Choroid plexus epithelial cell (primary cell): ENCODE measurements at regions not wholly inside any gene's neighbourhood (a gene's known extent, or its start where the extent isn't known, plus 50 kb on each side); places are given as distances from the start of the nearest gene placed in this dataset.
"Not testable (repeated sequence)": the region's sequence is repeated elsewhere in the genome, so short reads cannot be mapped to it uniquely, and the experiment has no call there.

ENCODE experiments used
- DNase-seq: peaks from one replicate; pipeline ENCODE4 v3.0.0-alpha.2; 2010; ENCODE audit warnings: low read depth
- H3K4me3 ChIP-seq: 2 replicates; pipeline ENCODE4 v1.5.1; 2011; ENCODE audit warnings: low read depth, mild to moderate bottlenecking, control low read depth, low read length, moderate library complexity
- TF ChIP-seq, protein P1 (sequence below): conservative IDR thresholded peaks from 2 replicates; pipeline ENCODE4 v1.5.1; 2011; ENCODE audit warnings: low read depth, mild to moderate bottlenecking, control low read depth, inconsistent platforms, low read length, moderate library complexity

DNA sequence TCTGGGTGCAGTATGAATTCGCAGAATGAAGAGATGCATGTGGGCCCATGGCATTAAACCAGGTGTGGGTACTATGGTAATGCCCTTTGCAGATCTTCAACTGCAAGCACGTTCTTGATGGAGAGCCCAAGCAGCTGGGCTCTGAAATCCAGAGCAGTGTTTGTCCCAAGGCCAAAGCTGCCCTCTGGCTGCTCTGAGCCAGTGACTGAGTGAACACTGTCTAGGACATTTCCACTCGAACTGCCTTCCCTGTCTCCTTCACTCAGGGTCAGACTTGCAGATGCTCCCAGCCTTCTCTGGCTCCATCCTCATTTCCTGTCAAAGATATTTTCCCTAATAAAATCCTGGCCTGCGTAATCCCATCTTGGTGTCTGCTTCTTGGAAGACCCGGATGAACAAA lies 80.2 kb upstream of the GJB6 start:
- no peak overlapping the region for H3K4me3 ChIP-seq
- TF ChIP-seq, protein P1, sequence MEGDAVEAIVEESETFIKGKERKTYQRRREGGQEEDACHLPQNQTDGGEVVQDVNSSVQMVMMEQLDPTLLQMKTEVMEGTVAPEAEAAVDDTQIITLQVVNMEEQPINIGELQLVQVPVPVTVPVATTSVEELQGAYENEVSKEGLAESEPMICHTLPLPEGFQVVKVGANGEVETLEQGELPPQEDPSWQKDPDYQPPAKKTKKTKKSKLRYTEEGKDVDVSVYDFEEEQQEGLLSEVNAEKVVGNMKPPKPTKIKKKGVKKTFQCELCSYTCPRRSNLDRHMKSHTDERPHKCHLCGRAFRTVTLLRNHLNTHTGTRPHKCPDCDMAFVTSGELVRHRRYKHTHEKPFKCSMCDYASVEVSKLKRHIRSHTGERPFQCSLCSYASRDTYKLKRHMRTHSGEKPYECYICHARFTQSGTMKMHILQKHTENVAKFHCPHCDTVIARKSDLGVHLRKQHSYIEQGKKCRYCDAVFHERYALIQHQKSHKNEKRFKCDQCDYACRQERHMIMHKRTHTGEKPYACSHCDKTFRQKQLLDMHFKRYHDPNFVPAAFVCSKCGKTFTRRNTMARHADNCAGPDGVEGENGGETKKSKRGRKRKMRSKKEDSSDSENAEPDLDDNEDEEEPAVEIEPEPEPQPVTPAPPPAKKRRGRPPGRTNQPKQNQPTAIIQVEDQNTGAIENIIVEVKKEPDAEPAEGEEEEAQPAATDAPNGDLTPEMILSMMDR = no peak
- DNase-seq = no peak

DNA sequence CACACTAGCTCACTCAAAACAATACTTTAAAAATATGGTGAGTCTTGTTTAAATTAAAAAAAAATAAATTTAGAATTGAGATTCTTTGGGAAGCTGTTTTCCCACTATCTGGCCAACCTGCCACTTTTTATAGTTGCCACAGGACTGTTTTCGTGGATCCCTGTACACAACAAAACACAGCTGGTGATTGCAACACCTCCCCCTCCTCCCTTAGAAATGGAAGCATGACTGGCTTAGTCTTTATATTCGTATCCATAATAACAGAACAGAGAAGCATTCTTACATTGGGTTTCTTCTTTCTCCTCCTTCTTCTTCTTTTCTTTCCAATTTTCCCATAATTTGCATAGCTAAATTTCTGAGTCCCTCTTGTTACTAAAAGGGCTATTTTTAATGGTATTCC lies 79.5 kb upstream of the GJB6 start:
- TF ChIP-seq, protein P1 = no peak
- no peak overlapping the region for H3K4me3 ChIP-seq
- no peak for DNase-seq

DNA sequence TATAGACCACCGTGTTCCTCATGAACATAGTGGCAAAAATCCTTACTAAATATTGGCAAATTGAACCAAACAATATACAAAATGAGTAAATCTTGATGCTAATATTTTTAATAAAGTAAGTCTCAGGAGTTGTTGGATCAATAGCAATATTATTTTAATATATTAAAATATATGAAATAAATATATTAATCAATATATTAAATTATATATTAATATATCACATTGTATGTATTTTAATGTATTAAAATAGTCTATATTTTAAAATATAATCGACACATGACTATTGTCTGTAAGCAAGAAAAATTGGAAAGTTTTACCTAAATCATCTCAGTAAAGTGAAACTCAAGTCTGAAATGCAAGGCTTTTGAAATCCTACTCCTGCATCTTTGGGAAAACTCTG lies 78.9 kb upstream of the GJB6 start:
- H3K4me3 ChIP-seq = no peak overlapping the region
- TF ChIP-seq, protein P1 = no peak
- no peak for DNase-seq

DNA sequence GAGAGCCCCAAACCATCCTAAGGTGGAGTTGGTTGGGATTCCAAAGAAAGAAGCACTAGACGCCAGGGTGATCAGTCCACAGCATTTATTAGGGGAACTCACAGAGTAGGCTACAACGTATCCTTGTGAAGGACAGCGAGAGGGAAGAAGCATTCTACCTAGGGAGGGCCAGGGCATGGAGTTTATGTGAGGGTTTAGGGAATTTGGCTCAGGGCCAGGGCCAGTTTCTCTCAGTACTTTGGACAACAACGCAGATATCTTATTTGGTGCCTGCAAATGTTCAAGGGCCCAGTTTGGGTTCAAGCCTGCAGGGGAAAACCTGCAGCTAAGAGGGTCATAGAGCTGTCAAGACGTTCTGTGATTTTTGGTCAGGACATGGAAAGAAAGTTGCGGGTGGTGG lies 73.9 kb upstream of the GJB6 start:
- TF ChIP-seq, protein P1 = no peak
- no peak for DNase-seq

DNA sequence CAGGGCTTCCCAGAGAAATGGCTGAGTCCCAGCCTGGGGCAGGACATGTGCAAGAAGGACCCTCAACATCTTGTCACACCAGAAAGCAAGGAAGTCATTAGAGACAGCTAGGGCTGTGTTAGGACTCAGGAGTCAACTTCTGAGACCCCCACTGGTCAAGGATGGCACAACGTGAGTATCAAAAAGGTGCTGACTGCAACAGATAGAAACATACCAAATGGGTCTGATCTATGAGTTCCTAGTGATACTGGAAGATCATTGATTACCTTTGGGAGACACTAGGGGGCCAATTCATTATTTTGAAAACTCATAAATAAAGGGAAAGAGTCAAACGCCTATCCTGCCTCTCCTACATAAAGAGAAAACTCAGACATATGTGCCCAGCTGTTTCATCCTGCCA lies 73.5 kb upstream of the GJB6 start:
- H3K4me3 ChIP-seq = no peak overlapping the region
- TF ChIP-seq, protein P1 = no peak
- no peak for DNase-seq

More for the DNA sequence above, 73.9 kb upstream of the GJB6 start:
- no peak overlapping the region for H3K4me3 ChIP-seq

DNA sequence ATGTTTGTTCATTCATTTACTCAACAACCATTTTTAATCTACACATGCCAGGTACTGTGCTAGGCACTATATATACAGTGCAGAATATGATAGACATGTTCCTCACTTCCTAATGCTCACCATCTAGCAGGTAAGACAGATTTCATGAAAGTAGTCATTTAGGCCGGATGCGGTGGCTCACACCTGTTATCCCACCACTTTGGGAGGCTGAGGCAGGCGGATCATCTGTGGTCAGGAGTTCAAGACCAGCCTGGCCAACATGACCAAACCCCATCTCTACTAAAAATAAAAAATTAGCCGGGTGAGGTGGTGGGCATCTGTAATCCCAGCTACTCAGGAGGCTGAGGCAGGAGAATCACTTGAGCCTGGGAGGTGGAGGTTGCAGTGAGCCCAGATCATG lies 71.9 kb upstream of the GJB6 start:
- DNase-seq, H3K4me3 ChIP-seq: not testable (repeated sequence)

DNA sequence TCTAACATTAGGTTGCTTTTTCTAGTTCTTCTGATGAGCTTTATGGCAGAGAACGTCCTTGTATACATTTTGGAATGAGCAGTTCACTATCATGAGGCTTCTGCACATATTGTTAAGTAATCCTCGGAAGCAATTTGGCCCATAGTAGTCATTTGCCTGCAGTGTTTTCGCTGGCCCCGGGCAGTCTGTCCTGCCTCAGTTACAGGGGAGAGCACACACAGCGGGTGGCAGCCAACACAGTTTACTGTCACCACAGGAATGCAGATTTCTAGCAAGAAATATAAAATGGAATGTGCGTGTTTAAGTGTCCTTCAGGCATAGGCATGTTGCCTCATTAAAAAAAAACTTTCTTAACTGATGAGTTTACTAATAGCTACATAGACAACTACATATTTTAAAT lies 71.5 kb upstream of the GJB6 start:
- TF ChIP-seq, protein P1 = no peak
- peak; percentile 62 for DNase-seq
- H3K4me3 ChIP-seq = no peak overlapping the region
